Activated CD8-positive, alpha-beta T cell treated with anti-CD3 and anti-CD28 coated beads, Interleukin-2, amount 10 ng/mL, durations not matched to agents 7 days and 5 days (primary cell): ENCODE measurements at regions not wholly inside any gene's neighbourhood (a gene's known extent, or its start where the extent isn't known, plus 50 kb on each side); places are given as distances from the start of the nearest gene placed in this dataset.

Experiments
- ATAC-seq: fragments of 150-1000 bp; cut with Tn5 transposase; one replicate; pipeline ENCODE4 v1.10.0; 2021; ENCODE audit warnings: moderate library complexity
- CTCF ChIA-PET: fragments of 350-600 bp; sonication (Branson Sonifier 250); formaldehyde crosslinking; loops from one replicate; lab custom pipeline; 2021; ENCODE audit warnings: antibody characterized with exemption; lab: Charles Lee
- POLR2A ChIA-PET: fragments of 350-600 bp; sonication (Branson Sonifier 250); formaldehyde crosslinking; loops from one replicate; lab custom pipeline; 2021; ENCODE audit warnings: antibody characterized with exemption; lab: Charles Lee
- DNase-seq: peaks from one replicate; pipeline ENCODE4 v3.0.0-alpha.2; 2020
- H3K27ac Mint-ChIP-seq: one replicate; pipeline ENCODE4 v1.8.0; 2021; ENCODE audit warnings: mild to moderate bottlenecking, mixed read lengths
- H3K27me3 Mint-ChIP-seq: one replicate; pipeline ENCODE4 v1.8.0; 2021; ENCODE audit warnings: low read depth, mixed read lengths
- H3K36me3 Mint-ChIP-seq: one replicate; pipeline ENCODE4 v1.8.0; 2021; ENCODE audit warnings: low read depth, mixed read lengths
- H3K4me1 Mint-ChIP-seq: one replicate; pipeline ENCODE4 v1.8.0; 2021; ENCODE audit warnings: low read depth, mixed read lengths
- H3K4me3 Mint-ChIP-seq: one replicate; pipeline ENCODE4 v1.8.0; 2021; ENCODE audit warnings: mild to moderate bottlenecking, mixed read lengths
- H3K9me3 Mint-ChIP-seq: one replicate; pipeline ENCODE4 v1.8.0; 2022; ENCODE audit warnings: mixed read lengths; ENCODE audit not compliant: insufficient read depth

GRCh38 chr10:9605231-9605630 is 1412.4 kb upstream of the CELF2 start:
- POLR2A ChIA-PET, result no interaction called here
- Mint-ChIP-seq H3K4me1 (no peaks in the 10 kb centered on the region), H3K4me3 (no peak overlapping the region), H3K36me3 (no peaks in the 10 kb centered on the region), H3K9me3 (no peaks in the 10 kb centered on the region), H3K27me3 (no peaks in the 10 kb centered on the region), H3K27ac (no peak overlapping the region)
- CTCF ChIA-PET, result no interaction called here
- DNase-seq (no peak), ATAC-seq (no peak)

DNA sequence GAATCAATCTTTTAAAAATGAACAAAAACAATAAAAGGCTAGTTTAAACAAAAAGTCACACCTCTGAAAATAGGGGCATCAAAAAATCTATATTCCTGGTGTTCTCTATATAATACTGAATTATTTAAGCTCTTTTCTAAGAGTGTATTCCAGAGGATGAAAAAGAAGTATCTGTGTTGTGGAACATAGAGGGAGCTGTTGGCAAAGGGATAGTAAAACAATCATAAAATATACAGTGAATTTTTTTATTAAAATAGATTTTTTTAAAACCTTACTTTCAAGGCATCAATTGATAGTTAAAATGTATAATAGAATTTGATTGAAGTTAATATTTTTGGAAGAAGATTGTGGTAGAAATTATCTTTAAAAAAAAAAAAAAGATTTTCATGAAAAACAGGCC is 1409.1 kb upstream of the CELF2 start:
- Mint-ChIP-seq H3K4me3 (no peak overlapping the region), H3K9me3 (no peaks in the 10 kb centered on the region), H3K27ac (no peak overlapping the region), H3K36me3 (no peaks in the 10 kb centered on the region), H3K27me3 (no peaks in the 10 kb centered on the region), H3K4me1 (no peaks in the 10 kb centered on the region)
- ChIA-PET CTCF (no interaction called here), POLR2A (no interaction called here)
- no peak for DNase-seq
- ATAC-seq, result no peak

DNA sequence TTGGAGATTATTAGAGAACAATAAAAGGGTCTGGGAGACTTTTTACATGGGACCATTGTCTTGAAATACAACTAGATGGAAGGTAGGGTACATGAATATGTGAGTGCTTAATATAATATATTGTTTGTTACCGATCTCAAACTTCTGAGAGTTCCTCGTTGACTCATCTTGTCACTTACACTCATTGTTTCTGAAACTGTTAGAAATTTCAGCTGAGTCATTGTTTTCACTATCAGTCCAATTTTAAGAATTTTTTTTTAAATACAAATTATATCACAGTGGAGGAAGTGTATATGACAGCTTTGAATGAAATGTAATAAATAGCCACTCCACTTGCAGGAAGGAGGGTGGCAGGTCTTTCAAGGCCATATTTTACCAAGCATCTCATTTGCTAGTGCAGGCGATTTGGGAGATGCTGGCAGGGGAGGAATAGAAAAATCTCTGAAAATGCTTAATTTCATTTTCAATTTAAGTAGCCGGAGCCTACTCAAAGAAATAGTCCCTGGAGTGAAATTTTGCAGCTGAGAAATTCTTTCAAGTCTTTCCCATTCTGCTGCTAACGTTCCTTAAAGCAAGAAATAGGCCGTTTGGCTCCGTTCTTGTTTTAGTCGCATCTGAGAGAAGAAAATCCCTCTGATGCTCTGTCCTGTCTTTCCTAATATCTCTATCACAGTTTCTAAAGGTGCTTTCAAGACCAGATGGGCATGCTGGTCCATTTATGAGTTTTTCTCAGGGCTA is 1404.2 kb upstream of the CELF2 start:
- Mint-ChIP-seq H3K9me3 (no peaks in the 10 kb centered on the region), H3K4me1 (no peaks in the 10 kb centered on the region), H3K27ac (no peak overlapping the region), H3K27me3 (no peaks in the 10 kb centered on the region), H3K4me3 (no peak overlapping the region), H3K36me3 (no peaks in the 10 kb centered on the region)
- no peak for DNase-seq
- CTCF ChIA-PET, result no interaction called here
- POLR2A ChIA-PET, result no interaction called here
- no peak for ATAC-seq

GRCh38 chr10:9615189-9615588 is 1402.5 kb upstream of the CELF2 start:
- Mint-ChIP-seq H3K27me3 (no peaks in the 10 kb centered on the region), H3K4me3 (no peak overlapping the region), H3K4me1 (no peaks in the 10 kb centered on the region), H3K9me3 (no peaks in the 10 kb centered on the region), H3K36me3 (no peaks in the 10 kb centered on the region), H3K27ac (no peak overlapping the region)
- POLR2A ChIA-PET, result no interaction called here
- ATAC-seq, result no peak
- DNase-seq, result no peak
- CTCF ChIA-PET, result no interaction called here

DNA sequence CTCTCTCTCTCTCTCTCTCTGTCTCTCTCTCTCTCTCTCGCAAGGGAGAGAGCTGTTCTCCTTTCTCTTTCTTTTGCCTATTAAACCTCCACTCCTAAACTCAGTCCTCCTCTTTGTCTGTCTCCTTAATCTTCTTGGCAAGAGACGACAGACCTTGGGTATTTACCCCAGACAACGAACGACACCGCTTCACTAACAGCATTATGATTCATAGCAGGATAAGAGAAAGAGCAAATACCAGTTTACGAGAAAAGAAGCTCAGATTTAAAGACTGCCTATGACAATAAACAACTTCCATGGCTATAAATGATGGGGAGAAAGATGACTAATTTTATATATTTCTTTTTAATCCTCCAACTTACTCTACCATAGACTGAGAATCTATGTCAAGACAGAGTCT is 1396.5 kb upstream of the CELF2 start:
- ATAC-seq (no peak), DNase-seq (no peak)
- Mint-ChIP-seq H3K27me3 (no peaks in the 10 kb centered on the region), H3K4me3 (no peak overlapping the region), H3K27ac (no peak overlapping the region), H3K4me1 (no peaks in the 10 kb centered on the region), H3K9me3 (no peaks in the 10 kb centered on the region), H3K36me3 (no peaks in the 10 kb centered on the region)
- CTCF ChIA-PET, result interaction anchor here (0.6 kb wide), 1 partner anchor 436 kb away, joined by 3 read pairs; no protein-coding TSS in a partner anchor
- POLR2A ChIA-PET, result no interaction called here

DNA sequence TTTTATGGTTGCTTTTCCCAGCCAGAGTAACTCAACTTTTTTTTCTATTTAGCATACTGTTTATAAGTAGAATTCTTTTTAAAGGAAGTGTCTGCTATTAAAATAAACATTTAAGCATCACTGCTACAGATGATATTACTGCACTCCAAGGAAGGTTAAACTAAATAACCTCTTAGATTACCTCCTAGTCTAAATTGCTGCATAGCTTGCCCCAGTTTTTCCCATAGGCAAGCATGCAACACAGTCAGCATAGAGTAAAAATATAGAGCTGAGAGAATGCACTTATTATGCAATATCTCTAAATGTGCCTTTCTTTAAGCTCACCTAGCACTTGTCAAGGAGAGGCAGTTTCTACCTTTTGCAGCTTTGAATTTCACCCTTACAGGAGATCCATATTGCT is 1392.4 kb upstream of the CELF2 start:
- DNase-seq (no peak), ATAC-seq (no peak)
- Mint-ChIP-seq H3K9me3 (no peaks in the 10 kb centered on the region), H3K4me3 (no peak overlapping the region), H3K36me3 (no peaks in the 10 kb centered on the region), H3K27ac (no peak overlapping the region), H3K4me1 (no peaks in the 10 kb centered on the region), H3K27me3 (no peaks in the 10 kb centered on the region)
- POLR2A ChIA-PET, result no interaction called here
- CTCF ChIA-PET, result no interaction called here

DNA sequence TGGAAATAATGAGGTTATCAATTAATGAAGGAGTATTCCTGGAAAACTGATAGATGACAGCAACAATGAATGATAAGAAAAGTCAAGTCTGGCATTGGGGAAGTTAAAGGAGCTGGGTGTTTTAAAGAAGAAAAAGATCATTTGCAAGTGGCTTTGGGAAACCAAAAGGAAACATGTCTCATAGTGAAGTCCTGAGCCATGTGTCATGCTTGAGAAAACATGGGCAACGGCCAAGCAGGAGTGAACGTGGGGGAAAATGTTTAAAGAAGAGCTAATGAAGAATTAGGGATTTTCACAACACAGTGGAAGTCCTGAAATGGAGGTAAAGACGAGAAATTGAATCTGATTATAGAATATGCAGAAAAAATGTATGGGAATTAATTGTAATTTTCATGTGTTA is 1383.2 kb upstream of the CELF2 start:
- ChIA-PET CTCF (no interaction called here), POLR2A (no interaction called here)
- DNase-seq (no peak), ATAC-seq (no peak)
- H3K4me1 Mint-ChIP-seq, result no peaks in the 10 kb centered on the region
- no peaks in the 10 kb centered on the region for H3K27me3 Mint-ChIP-seq
- no peak overlapping the region for H3K27ac Mint-ChIP-seq
- no peaks in the 10 kb centered on the region for H3K36me3 Mint-ChIP-seq
- no peaks in the 10 kb centered on the region for H3K9me3 Mint-ChIP-seq
- no peak overlapping the region for H3K4me3 Mint-ChIP-seq

DNA sequence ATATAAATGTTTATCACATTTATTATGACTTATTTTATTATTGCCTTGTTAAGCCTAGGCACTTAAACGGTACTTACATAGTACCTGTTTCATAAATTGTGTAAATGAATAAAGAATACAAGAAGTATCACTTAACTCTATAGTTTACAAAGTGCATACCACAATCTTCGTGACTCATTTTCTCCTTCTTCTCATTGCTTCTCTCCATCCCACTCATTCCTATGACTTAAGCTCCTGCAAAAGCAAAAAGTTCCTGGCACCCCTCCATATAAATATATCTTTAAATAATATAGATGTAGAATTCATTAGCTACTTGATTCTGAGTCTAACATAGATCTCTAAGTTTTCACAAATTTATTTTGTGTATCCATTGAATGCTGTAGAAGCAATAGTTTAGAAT is 1382.0 kb upstream of the CELF2 start:
- H3K27ac Mint-ChIP-seq, result no peak overlapping the region
- no peaks in the 10 kb centered on the region for H3K36me3 Mint-ChIP-seq
- no peak for DNase-seq
- H3K4me3 Mint-ChIP-seq, result no peak overlapping the region
- ChIA-PET POLR2A (no interaction called here), CTCF (no interaction called here)
- H3K9me3 Mint-ChIP-seq, result no peaks in the 10 kb centered on the region
- H3K27me3 Mint-ChIP-seq, result no peaks in the 10 kb centered on the region
- no peak for ATAC-seq
- H3K4me1 Mint-ChIP-seq, result no peaks in the 10 kb centered on the region

DNA sequence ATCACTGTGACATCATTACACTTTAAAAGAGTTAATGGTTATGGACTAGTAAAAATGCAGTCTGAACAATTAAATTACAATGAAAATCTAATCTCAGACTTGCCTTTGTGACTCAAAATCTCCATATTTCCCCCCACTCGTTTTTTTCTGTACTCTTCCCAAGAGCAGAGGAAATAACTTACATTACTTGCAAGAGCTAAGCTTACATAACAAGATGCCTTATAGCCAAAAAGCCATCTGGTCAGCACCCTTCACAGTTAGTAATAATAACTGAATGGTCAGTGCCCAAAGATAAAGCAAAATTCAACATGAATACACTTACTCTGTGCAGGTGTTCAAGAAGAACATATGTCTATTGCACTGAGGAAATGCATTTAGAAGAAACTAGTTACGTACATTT is 1381.5 kb upstream of the CELF2 start:
- no peaks in the 10 kb centered on the region for H3K9me3 Mint-ChIP-seq
- H3K27me3 Mint-ChIP-seq, result no peaks in the 10 kb centered on the region
- no peaks in the 10 kb centered on the region for H3K4me1 Mint-ChIP-seq
- H3K27ac Mint-ChIP-seq, result no peak overlapping the region
- CTCF ChIA-PET, result no interaction called here
- no peak overlapping the region for H3K4me3 Mint-ChIP-seq
- H3K36me3 Mint-ChIP-seq, result no peaks in the 10 kb centered on the region
- POLR2A ChIA-PET, result no interaction called here
- DNase-seq (no peak), ATAC-seq (no peak)

DNA sequence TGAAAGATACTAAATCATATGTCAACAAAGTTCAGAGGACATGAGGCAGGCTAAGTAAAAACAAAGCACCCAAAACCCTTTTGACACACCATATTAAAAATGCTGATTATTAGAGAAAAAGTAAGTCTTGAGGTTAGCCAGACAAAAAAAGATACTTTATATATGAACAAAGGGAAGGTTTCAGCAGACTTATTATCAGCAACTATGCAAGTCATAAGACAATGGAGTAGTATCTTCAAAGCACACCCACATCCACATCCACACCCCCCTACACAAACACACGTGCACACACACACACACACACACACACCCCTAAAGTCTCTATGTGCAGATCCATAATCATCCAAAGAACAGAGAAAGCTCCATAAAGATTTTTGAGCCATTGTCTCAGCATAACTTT is 1373.9 kb upstream of the CELF2 start:
- ATAC-seq (no peak), DNase-seq (no peak)
- Mint-ChIP-seq H3K9me3 (peaks cover 7% of the 10 kb centered on the region), H3K36me3 (no peaks in the 10 kb centered on the region), H3K27ac (no peak overlapping the region), H3K4me1 (no peaks in the 10 kb centered on the region), H3K4me3 (no peak overlapping the region), H3K27me3 (no peaks in the 10 kb centered on the region)
- ChIA-PET POLR2A (interaction anchor here (0.6 kb wide), 1 partner anchor 668 kb away, joined by 5 read pairs; no protein-coding TSS in a partner anchor), CTCF (no interaction called here)

GRCh38 chr10:9645404-9645803 is 1372.3 kb upstream of the CELF2 start:
- H3K27ac Mint-ChIP-seq, result no peak overlapping the region
- peaks cover 7% of the 10 kb centered on the region for H3K9me3 Mint-ChIP-seq
- DNase-seq, result no peak
- CTCF ChIA-PET, result no interaction called here
- H3K36me3 Mint-ChIP-seq, result no peaks in the 10 kb centered on the region
- ATAC-seq, result no peak
- no peaks in the 10 kb centered on the region for H3K27me3 Mint-ChIP-seq
- H3K4me3 Mint-ChIP-seq, result no peak overlapping the region
- POLR2A ChIA-PET, result no interaction called here
- H3K4me1 Mint-ChIP-seq, result no peaks in the 10 kb centered on the region

GRCh38 chr10:9645928-9646600 is 1371.6 kb upstream of the CELF2 start:
- Mint-ChIP-seq H3K4me1 (no peaks in the 10 kb centered on the region), H3K36me3 (no peaks in the 10 kb centered on the region), H3K9me3 (peaks cover 7% of the 10 kb centered on the region), H3K27me3 (no peaks in the 10 kb centered on the region), H3K4me3 (no peak overlapping the region), H3K27ac (no peak overlapping the region)
- ChIA-PET POLR2A (no interaction called here), CTCF (no interaction called here)
- ATAC-seq (no peak), DNase-seq (no peak)
